Spleen (tissue), 7 donors: ENCODE measurements at regions not wholly inside any gene's neighbourhood (a gene's known extent, or its start where the extent isn't known, plus 50 kb on each side); places are given as distances from the start of the nearest gene placed in this dataset.

Experiments
- CTCF ChIP-seq, 11 experiments: fragments of 200-600 bp in 7 of 11; fragments of 450-650 bp in 4 of 11; sonication (generic) in 4 of 11; IDR thresholded peaks in 8 of 11; conservative IDR thresholded peaks in 3 of 11; 1 replicate in 7 of 11; 2 replicates in 4 of 11; pipeline versions ENCODE4 v1.4.0 to v1.8.0; 2016 to 2021; ENCODE audit warnings: antibody characterized with exemption in 11 of 11, inconsistent platforms in 4 of 11, mild to moderate bottlenecking in 1 of 11
- POLR2A ChIP-seq, 3 donors: fragments of 450-650 bp; IDR thresholded peaks; one replicate each; pipeline ENCODE4 v1.5.1; 2017; ENCODE audit warnings: antibody characterized with exemption in 3 of 3, mild to moderate bottlenecking in 1 of 3
- donor health status: DM: no; HTN: no; CAD: no; lungs with moderate emphysema.
- donor health status: DM: no; HTN: no; CAD: no.
- donor health status: DM: no; HTN: no; CAD: no.

- TF ChIP-seq CTCF (IDR thresholded peaks at IDR 0.05 in 8 of 11, conservative IDR thresholded peaks at IDR 0.05 in 3 of 11) (peak in 3 of 11 experiments; percentile 18 to 30 (median 26)), POLR2A (IDR thresholded peaks at IDR 0.05) (no peak)
Measured at GRCh38 chr4:45442466-45442865, 681.4 kb downstream of the GABRG1 start.
